ENCODE measurements at regions not wholly inside any gene's neighbourhood (a gene's known extent, or its start where the extent isn't known, plus 50 kb on each side); places are given as distances from the start of the nearest gene placed in this dataset.
A peak's percentile ranks its signal among the peaks of the same experiment; 100 is the strongest.

- DNase-seq (ENCODE audit: low spot score) = no peak
These were observed 83.8 kb upstream of the SOX6 start for GRCh38 chr11:16440136-16440535.

- DNase-seq (ENCODE audit: low spot score) = no peak
These were observed 77.7 kb upstream of the SOX6 start for GRCh38 chr11:16434036-16434435.

GRCh38 chr11:16430674-16431073, 74.3 kb upstream of the SOX6 start:
- no peak for DNase-seq (ENCODE audit: low spot score)

GRCh38 chr11:16421826-16422225, 65.5 kb upstream of the SOX6 start:
- no peak for DNase-seq (ENCODE audit: low spot score)

- DNase-seq (ENCODE audit: low spot score) = peak; percentile 3
These were observed 62.2 kb upstream of the SOX6 start for GRCh38 chr11:16418428-16419097.

- DNase-seq (ENCODE audit: low spot score) = no peak
These were observed 56.3 kb upstream of the SOX6 start for GRCh38 chr11:16412525-16413172.

GRCh38 chr11:16410479-16410878, 54.1 kb upstream of the SOX6 start:
- no peak for DNase-seq (ENCODE audit: low spot score)

GRCh38 chr11:16408619-16409018, 52.3 kb upstream of the SOX6 start:
- no peak for DNase-seq (ENCODE audit: low spot score)

GRCh38 chr11:16406226-16406625, 49.9 kb upstream of the SOX6 start:
- no peak for DNase-seq (ENCODE audit: low spot score)
